ENCODE measurements at regions not wholly inside any gene's neighbourhood (a gene's known extent, or its start where the extent isn't known, plus 50 kb on each side); places are given as distances from the start of the nearest gene placed in this dataset.

GRCh38 chr4:1534095-1534872 lies 128.0 kb upstream of the NKX1-1 start:
- no peaks in the 10 kb centered on the region for H3K4me1 ChIP-seq
- H3K4me3 ChIP-seq = no peak overlapping the region
- H3K9me3 ChIP-seq = no peaks in the 10 kb centered on the region
- intact Hi-C loops (cut with DNase I; ENCODE audit: low total_unique reads) = no loop called here
- TF ChIP-seq CTCF (IDR thresholded peaks at IDR 0.05) (no peak), POLR2A (IDR thresholded peaks at IDR 0.05) (no peak)
- no peak for DNase-seq
- WGBS, 2 donors = 67 to 77% methylated on average over 10 to 18 of the region's 18 CpGs
- H3K27ac ChIP-seq = no peak overlapping the region
- H3K36me3 ChIP-seq (ENCODE audit: low read depth, missing control alignments) = no peaks in the 10 kb centered on the region
- H3K27me3 ChIP-seq = no peaks in the 10 kb centered on the region

GRCh38 chr4:1533501-1534064 lies 127.3 kb upstream of the NKX1-1 start:
- DNase-seq = no peak
- no peak overlapping the region for H3K4me3 ChIP-seq
- H3K36me3 ChIP-seq (ENCODE audit: low read depth, missing control alignments) = no peaks in the 10 kb centered on the region
- 43 to 52% methylated on average over 26 to 36 of the region's 36 CpGs for WGBS, 2 donors
- intact Hi-C loops (cut with DNase I; ENCODE audit: low total_unique reads) = no loop called here
- H3K9me3 ChIP-seq = no peaks in the 10 kb centered on the region
- TF ChIP-seq POLR2A (IDR thresholded peaks at IDR 0.05) (no peak), CTCF (IDR thresholded peaks at IDR 0.05) (no peak)
- H3K27me3 ChIP-seq = no peaks in the 10 kb centered on the region
- no peaks in the 10 kb centered on the region for H3K4me1 ChIP-seq
- H3K27ac ChIP-seq = no peak overlapping the region

GRCh38 chr4:1532549-1533395 lies 126.5 kb upstream of the NKX1-1 start:
- Histone ChIP-seq H3K27me3 (no peaks in the 10 kb centered on the region), H3K36me3 (ENCODE audit: low read depth, missing control alignments) (no peaks in the 10 kb centered on the region), H3K4me1 (no peaks in the 10 kb centered on the region), H3K4me3 (no peak overlapping the region), H3K9me3 (no peaks in the 10 kb centered on the region), H3K27ac (no peak overlapping the region)
- intact Hi-C loops (cut with DNase I; ENCODE audit: low total_unique reads) = no loop called here
- DNase-seq = no peak
- TF ChIP-seq CTCF (IDR thresholded peaks at IDR 0.05) = no peak
- TF ChIP-seq POLR2A (IDR thresholded peaks at IDR 0.05) = no peak
- 91 to 93% methylated on average over 14 to 44 of the region's 44 CpGs for WGBS, 2 donors

- H3K27me3 ChIP-seq = no peaks in the 10 kb centered on the region
- H3K9me3 ChIP-seq = no peaks in the 10 kb centered on the region
- 86 to 93% methylated on average over 11 to 20 of the region's 22 CpGs for WGBS, 2 donors
- DNase-seq = no peak
- H3K4me1 ChIP-seq = no peaks in the 10 kb centered on the region
- TF ChIP-seq POLR2A (IDR thresholded peaks at IDR 0.05) = no peak
- TF ChIP-seq CTCF (IDR thresholded peaks at IDR 0.05) = no peak
- intact Hi-C loops (cut with DNase I; ENCODE audit: low total_unique reads) = no loop called here
- H3K36me3 ChIP-seq (ENCODE audit: low read depth, missing control alignments) = no peaks in the 10 kb centered on the region
- H3K27ac ChIP-seq = no peak overlapping the region
- H3K4me3 ChIP-seq = no peak overlapping the region
Observed at GRCh38 chr4:1531683-1532548, 125.7 kb upstream of the NKX1-1 start.

Measured in testis (tissue), 2 donors.